GM12874 (cell line): ENCODE measurements at regions not wholly inside any gene's neighbourhood (a gene's known extent, or its start where the extent isn't known, plus 50 kb on each side); places are given as distances from the start of the nearest gene placed in this dataset.

Experiments used
- TF ChIP-seq, protein P1 (sequence below): IDR thresholded peaks from 2 replicates; pipeline ENCODE4 v1.5.1; 2011; ENCODE audit warnings: low read depth, mild to moderate bottlenecking, control low read depth, low read length, moderate library complexity; ENCODE audit not compliant: insufficient read depth

DNA sequence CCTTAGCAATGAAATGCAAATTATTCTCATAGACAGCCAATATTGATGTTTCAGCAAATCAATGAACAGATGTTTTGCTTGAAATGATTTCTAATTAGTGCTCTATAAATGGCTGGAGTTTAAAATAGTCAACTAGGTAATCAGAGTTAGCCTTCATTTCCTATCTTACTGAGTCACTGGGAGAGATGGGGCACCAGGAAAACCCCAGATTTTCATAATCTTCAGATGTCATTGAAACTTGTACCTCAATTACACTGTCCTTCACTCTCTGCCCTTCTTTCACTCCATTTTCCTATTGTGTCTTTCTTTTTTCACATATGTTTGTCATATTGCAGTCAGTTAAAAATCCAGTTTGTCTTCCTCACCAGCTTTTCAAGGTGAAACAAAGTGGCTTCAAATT, 92.7 kb downstream of the C12orf75 start:
- TF ChIP-seq, protein P1, sequence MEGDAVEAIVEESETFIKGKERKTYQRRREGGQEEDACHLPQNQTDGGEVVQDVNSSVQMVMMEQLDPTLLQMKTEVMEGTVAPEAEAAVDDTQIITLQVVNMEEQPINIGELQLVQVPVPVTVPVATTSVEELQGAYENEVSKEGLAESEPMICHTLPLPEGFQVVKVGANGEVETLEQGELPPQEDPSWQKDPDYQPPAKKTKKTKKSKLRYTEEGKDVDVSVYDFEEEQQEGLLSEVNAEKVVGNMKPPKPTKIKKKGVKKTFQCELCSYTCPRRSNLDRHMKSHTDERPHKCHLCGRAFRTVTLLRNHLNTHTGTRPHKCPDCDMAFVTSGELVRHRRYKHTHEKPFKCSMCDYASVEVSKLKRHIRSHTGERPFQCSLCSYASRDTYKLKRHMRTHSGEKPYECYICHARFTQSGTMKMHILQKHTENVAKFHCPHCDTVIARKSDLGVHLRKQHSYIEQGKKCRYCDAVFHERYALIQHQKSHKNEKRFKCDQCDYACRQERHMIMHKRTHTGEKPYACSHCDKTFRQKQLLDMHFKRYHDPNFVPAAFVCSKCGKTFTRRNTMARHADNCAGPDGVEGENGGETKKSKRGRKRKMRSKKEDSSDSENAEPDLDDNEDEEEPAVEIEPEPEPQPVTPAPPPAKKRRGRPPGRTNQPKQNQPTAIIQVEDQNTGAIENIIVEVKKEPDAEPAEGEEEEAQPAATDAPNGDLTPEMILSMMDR, result no peak

DNA sequence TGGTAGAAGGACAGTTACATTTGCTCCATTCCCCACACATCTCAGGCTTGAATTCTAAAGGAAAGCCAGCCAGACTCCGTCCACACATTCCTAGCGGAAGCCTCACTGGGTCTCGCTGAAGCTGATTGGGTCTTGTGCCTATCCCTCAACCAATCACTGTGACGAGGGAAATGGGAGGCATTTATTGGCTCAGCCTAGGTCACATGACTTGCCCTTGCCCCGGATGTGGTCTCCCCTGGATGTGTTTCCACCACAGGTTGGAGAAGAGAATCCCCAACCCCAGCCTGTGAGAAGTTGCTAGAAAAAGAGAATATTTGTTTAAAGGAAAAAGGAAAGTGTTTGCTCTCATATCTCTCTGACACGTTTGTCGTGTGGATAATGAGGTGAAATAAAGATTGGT, 93.4 kb downstream of the C12orf75 start:
- TF ChIP-seq, protein P1, result no peak

DNA sequence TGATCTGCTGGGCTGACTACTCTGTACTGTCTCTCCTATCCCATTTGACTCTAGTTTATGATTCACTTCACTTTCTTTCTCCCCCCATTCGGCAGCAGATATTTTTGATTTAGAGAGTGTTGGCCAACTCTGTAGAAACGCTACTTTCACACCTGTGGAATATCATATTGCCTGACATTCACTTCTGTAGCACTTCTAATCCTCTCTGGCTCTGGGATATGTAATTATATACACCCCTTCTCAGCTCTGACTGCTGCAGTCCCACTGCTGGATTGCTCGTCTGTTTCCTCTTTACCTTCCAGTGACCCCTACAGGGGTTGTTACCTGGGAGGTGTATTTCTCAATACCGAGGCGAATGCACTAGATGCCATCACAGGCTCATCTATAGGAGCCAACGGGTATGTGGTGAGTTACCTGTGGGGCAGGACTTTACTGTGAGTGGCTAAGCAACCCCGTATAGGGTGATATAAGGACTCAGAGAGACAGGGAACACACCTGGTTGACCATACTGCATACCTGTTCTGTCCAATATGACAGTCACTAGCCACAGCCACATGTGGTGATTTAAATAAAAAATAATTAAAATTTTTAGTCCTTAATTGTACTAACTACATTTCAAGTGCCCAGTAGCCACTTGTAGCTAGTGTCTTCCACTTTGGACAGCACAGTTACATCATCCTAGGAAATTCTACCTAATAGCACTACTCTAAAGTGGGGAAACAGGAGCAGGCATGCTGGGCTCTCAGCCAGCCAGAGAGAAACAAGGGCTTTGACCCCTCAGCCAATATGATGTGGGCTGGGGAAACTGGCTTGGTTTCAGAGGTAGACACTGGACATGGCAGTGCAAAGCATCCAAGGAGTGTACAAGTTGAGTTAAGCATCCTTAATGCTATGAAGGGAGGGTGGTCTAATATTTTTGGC, 95.0 kb downstream of the C12orf75 start:
- TF ChIP-seq, protein P1, result no peak

DNA sequence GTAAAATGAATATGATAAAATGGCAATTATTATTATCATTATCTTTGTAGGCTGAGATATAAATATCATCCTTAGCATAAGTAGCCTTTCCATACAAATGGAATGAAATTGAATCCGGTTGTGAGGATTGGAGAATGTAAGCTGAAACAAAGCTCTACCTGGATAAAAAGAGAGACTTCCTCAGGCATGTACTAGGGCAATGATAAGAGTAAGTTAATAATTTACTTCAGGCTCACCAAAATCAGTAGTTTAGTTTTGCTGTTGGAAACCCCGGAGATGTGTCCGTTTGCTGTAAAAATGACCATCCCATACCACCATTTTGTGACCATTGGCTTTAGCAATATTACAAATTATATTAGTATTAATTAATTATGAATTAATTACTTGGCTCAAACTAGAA, 96.3 kb downstream of the C12orf75 start:
- TF ChIP-seq, protein P1, result no peak

DNA sequence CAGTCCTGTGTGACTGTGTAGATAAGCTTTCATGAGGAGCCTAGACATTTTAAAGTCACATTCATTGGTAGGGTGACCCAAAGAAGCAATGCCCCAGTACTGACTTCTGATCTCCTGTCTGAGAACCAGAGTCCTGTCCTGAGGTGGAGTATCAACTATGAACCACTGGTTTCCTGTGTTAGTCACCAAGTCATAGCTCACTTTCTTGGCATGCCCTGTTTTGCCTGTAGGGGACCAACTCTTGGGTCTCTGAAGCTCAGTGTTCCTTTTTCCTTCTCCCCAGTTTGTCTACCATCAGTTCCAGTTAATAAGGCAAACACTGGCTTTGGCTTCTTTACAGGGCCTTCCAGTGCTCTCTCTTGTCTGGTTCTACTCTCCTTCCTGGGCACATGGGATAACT, 97.4 kb downstream of the C12orf75 start:
- TF ChIP-seq, protein P1, result no peak

DNA sequence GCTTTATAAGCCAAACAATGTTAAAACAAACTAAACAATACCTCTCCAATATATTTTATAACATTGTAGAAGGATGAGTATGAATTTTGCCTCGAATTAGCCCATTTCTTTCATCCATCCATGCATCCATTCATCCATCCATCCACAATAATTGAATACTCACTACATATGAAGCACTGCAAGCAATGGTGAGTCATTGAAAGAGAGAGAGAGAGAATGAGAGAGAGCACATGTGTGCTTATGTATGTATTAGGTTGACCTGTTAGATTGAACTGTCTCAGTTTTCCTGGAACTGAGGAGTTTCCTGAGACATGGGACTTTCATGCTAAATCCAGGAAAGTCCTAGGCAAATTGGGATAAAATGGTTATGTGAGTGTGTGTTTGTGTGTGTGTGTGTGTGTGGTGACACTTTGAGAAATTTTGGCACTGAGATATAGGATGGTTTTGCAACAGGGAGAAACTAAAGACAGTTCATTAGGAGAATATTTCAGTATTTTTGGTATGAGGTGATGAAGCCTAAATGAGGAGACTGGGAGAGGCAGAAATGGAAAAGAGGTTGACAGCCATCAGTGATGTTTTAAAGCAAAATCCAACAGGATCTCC, 98.4 kb downstream of the C12orf75 start:
- TF ChIP-seq, protein P1, result no peak

DNA sequence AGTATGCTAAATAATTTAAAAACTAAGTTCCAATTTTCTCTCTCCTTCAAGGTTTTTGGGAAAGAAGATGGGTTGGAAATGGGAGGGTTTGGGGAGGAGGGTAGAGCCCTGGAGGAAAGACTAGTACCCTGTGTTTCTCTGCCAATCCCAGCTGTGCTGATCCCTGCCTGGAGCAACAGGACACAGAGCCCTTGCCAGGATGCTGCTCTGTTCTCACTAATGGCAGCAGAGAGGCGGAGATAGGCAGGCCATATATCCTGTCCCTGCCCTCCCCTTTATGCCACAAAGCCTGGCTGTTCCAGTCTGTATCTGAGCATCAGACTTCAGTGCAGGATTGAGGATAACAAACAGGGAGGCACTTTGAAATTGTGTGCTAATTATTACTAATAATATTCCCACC, 99.0 kb downstream of the C12orf75 start:
- TF ChIP-seq, protein P1, result no peak
